Endothelial cell of umbilical vein (primary cell): ENCODE measurements at regions not wholly inside any gene's neighbourhood (a gene's known extent, or its start where the extent isn't known, plus 50 kb on each side); places are given as distances from the start of the nearest gene placed in this dataset.

ENCODE experiments used
- BruUV-seq: library from RNA; stranded (reverse); fragments of 400-500 nt; replicated peaks from 2 replicates; lab custom pipeline; 2021; lab: Mats Ljungman, UMichigan
- CTCF ChIA-PET: fragments of 300-600, 350-600 bp; sonication (Branson Sonifier 250); formaldehyde crosslinking; loops from one replicate; lab custom pipeline; 2021; ENCODE audit warnings: antibody characterized with exemption, inconsistent platforms; lab: Charles Lee
- POLR2A ChIA-PET: fragments of 300-600, 350-600 bp; sonication (Branson Sonifier 250); formaldehyde crosslinking; loops from one replicate; lab custom pipeline; 2021; ENCODE audit warnings: antibody characterized with exemption, inconsistent platforms; lab: Charles Lee
- DNase-seq: peaks from one replicate; pipeline ENCODE4 v3.0.0-alpha.2; 2011; ENCODE audit warnings: low read depth, low spot score
- FAIRE-seq: peaks from 2 replicates; lab custom pipeline; 2011; peaks lifted over from hg19 to GRCh38; lab: Jason Lieb, UNC
- H2AFZ ChIP-seq: 2 replicates; pipeline ENCODE4 v1.6.0; 2012; ENCODE audit warnings: low read depth, low read length, control low read depth, inconsistent platforms
- H3K27ac ChIP-seq: 2 replicates; pipeline ENCODE4 v1.5.1; 2011; ENCODE audit warnings: low read depth, mild to moderate bottlenecking, control low read depth, low read length, moderate library complexity; ENCODE audit not compliant: insufficient read depth
- H3K27me3 ChIP-seq, 2 experiments: 2 replicates each; pipeline versions ENCODE4 v1.6.0 to v1.6.1; 2011; ENCODE audit warnings: low read length in 2 of 2, mixed read lengths in 1 of 2; ENCODE audit not compliant: control insufficient read depth in 2 of 2, insufficient read depth in 2 of 2
- H3K36me3 ChIP-seq, 2 experiments: 2 replicates in 1 of 2; 3 replicates in 1 of 2; pipeline ENCODE4 v1.5.1; 2011; ENCODE audit warnings: low read length in 2 of 2, mild to moderate bottlenecking in 1 of 2, moderate library complexity in 1 of 2; ENCODE audit not compliant: control insufficient read depth in 2 of 2, insufficient read depth in 2 of 2; ENCODE audit errors: extremely low read depth in 1 of 2
- H3K4me1 ChIP-seq: 3 replicates; pipeline ENCODE4 v1.5.1; 2011; ENCODE audit warnings: mild to moderate bottlenecking, low read length; ENCODE audit not compliant: control insufficient read depth, insufficient read depth; ENCODE audit errors: extremely low read depth
- H3K4me2 ChIP-seq: 2 replicates; pipeline ENCODE4 v1.6.1; 2011; ENCODE audit warnings: low read length, control low read depth, mixed read lengths; ENCODE audit not compliant: insufficient read depth
- H3K4me3 ChIP-seq, 3 experiments: fragments of 200-600 bp in 1 of 3; sonication (generic), shearing (Covaris generic) in 1 of 3; replicated peaks in 1 of 3; 2 replicates each; pipeline ENCODE4 v1.5.1; 2011 to 2016; ENCODE audit warnings: control low read depth in 3 of 3, low read length in 3 of 3, mild to moderate bottlenecking in 2 of 3, inconsistent platforms in 1 of 3, low read depth in 1 of 3, moderate library complexity in 1 of 3; ENCODE audit not compliant: insufficient read depth in 1 of 3
- H3K79me2 ChIP-seq: 2 replicates; pipeline ENCODE4 v1.6.0; 2012; ENCODE audit warnings: low read length, inconsistent platforms; ENCODE audit not compliant: control insufficient read depth, insufficient read depth
- H3K9ac ChIP-seq: replicated peaks from 2 replicates; pipeline ENCODE3; 2011; ENCODE audit warnings: low read length, control low read depth; ENCODE audit not compliant: insufficient read depth; ENCODE audit errors: extremely low read depth
- H3K9me1 ChIP-seq: replicated peaks from 3 replicates; pipeline ENCODE4 v1.6.0; 2011; ENCODE audit warnings: mild to moderate bottlenecking, low read length; ENCODE audit not compliant: control insufficient read depth, insufficient read depth; ENCODE audit errors: extremely low read depth
- H3K9me3 ChIP-seq: replicated peaks from 2 replicates; pipeline ENCODE4 v1.5.1; 2012; ENCODE audit warnings: low read length, inconsistent platforms; ENCODE audit not compliant: control insufficient read depth, insufficient read depth
- H4K20me1 ChIP-seq: replicated peaks from 2 replicates; pipeline ENCODE3; 2011; ENCODE audit warnings: mild to moderate bottlenecking, low read length; ENCODE audit not compliant: control insufficient read depth, insufficient read depth; ENCODE audit errors: extremely low read depth
- EZH2 ChIP-seq: IDR thresholded peaks from 2 replicates; pipeline ENCODE4 v1.6.1; 2012; ENCODE audit warnings: borderline replicate concordance, low read depth, mild to moderate bottlenecking, moderate library complexity, low read length, inconsistent platforms; ENCODE audit not compliant: severe bottlenecking
- FOS ChIP-seq: IDR thresholded peaks from 2 replicates; pipeline ENCODE4 v1.6.1; 2011; ENCODE audit warnings: mild to moderate bottlenecking, low read length, moderate library complexity, borderline replicate concordance; ENCODE audit not compliant: insufficient read depth
- GATA2 ChIP-seq: IDR thresholded peaks from 2 replicates; pipeline ENCODE4 v1.7.0; 2011; ENCODE audit warnings: low read depth, mild to moderate bottlenecking, moderate library complexity, mixed read lengths, low read length; ENCODE audit not compliant: insufficient read length, insufficient read depth
- JUN ChIP-seq: IDR thresholded peaks from 2 replicates; pipeline ENCODE4 v1.6.1; 2011; ENCODE audit warnings: borderline replicate concordance, low read depth; ENCODE audit not compliant: insufficient read length, insufficient read depth
- MYC ChIP-seq: IDR thresholded peaks from one replicate; pipeline ENCODE4 v1.6.1; 2011; ENCODE audit warnings: mild to moderate bottlenecking, low read depth, low read length
- POLR2A ChIP-seq: IDR thresholded peaks from 2 replicates; pipeline ENCODE4 v1.6.1; 2012; ENCODE audit warnings: low read depth, mild to moderate bottlenecking, control low read depth, low read length
- POLR2AphosphoS5 ChIP-seq: IDR thresholded peaks from 2 replicates; pipeline ENCODE4 v1.6.1; 2012; ENCODE audit warnings: low read depth, mild to moderate bottlenecking, control low read depth, low read length, moderate library complexity; ENCODE audit not compliant: insufficient read depth
- dilution Hi-C: fragments of 300-500 bp; cut with MboI; formaldehyde crosslinking; loops from one replicate; pipeline ENCODE4 v1.15.0; 2019; ENCODE audit warnings: low sequenced_read_pairs; ENCODE audit not compliant: extremely low pct_ligation_motif_present
- intact Hi-C: fragments of 100-400 bp; cut with micrococcal nuclease; formaldehyde crosslinking; loops from one replicate; pipeline ENCODE4 v1.10.0; 2022
- TF ChIP-seq, protein P1 (sequence below): IDR thresholded peaks from 2 replicates; pipeline ENCODE4 v1.6.1; 2011; ENCODE audit not compliant: insufficient read depth, insufficient read length
- TF ChIP-seq, protein P2 (sequence below), 2 donors: IDR thresholded peaks; 1 replicate in 1 of 2; 2 replicates in 1 of 2; pipeline ENCODE4 v1.5.1; 2011; ENCODE audit warnings: low read length in 2 of 2, mild to moderate bottlenecking in 2 of 2, moderate library complexity in 2 of 2, control low read depth in 1 of 2, inconsistent platforms in 1 of 2, low read depth in 1 of 2; ENCODE audit not compliant: insufficient read depth in 1 of 2; ENCODE audit errors: extremely low read depth in 1 of 2

DNA sequence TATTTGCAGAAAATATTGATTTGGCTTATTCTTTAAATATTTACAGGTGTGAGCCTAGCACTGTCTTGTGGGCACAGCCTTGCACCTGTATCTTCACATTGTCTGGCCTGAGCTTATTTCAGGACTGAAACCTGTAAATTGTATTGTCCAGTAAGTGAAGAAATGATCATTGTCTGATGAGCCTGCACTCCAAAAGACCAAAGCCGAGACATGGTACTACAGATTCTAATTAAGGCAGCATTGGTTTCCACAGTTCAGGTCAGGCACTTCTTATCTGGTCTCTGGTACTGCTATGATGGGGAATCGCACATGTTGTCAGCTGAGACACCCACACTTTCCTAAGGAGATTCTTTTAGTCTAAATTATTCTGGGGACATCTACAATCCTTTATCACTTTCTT lies 479.0 kb downstream of the TDRD15 start:
- Histone ChIP-seq H4K20me1 (no peaks in the 10 kb centered on the region), H3K27ac (no peak overlapping the region), H3K79me2 (no peaks in the 10 kb centered on the region), H3K27me3 (no peaks in the 10 kb centered on the region), H2AFZ (no peak overlapping the region), H3K4me2 (no peak overlapping the region), H3K4me1 (no peaks in the 10 kb centered on the region), H3K4me3 (no peak overlapping the region), H3K9me1 (no peaks in the 10 kb centered on the region), H3K36me3 (no peaks in the 10 kb centered on the region), H3K9ac (no peak overlapping the region), H3K9me3 (peaks cover 3% of the 10 kb centered on the region)
- CTCF ChIA-PET: no interaction called here
- no peak for TF ChIP-seq POLR2AphosphoS5
- TF ChIP-seq, protein P1, sequence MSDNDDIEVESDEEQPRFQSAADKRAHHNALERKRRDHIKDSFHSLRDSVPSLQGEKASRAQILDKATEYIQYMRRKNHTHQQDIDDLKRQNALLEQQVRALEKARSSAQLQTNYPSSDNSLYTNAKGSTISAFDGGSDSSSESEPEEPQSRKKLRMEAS: no peak
- TF ChIP-seq EZH2: no peak
- TF ChIP-seq, protein P2, sequence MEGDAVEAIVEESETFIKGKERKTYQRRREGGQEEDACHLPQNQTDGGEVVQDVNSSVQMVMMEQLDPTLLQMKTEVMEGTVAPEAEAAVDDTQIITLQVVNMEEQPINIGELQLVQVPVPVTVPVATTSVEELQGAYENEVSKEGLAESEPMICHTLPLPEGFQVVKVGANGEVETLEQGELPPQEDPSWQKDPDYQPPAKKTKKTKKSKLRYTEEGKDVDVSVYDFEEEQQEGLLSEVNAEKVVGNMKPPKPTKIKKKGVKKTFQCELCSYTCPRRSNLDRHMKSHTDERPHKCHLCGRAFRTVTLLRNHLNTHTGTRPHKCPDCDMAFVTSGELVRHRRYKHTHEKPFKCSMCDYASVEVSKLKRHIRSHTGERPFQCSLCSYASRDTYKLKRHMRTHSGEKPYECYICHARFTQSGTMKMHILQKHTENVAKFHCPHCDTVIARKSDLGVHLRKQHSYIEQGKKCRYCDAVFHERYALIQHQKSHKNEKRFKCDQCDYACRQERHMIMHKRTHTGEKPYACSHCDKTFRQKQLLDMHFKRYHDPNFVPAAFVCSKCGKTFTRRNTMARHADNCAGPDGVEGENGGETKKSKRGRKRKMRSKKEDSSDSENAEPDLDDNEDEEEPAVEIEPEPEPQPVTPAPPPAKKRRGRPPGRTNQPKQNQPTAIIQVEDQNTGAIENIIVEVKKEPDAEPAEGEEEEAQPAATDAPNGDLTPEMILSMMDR (IDR thresholded peaks at IDR 0.05; ENCODE audit: extremely low read depth in 1 of 2, insufficient read depth in 1 of 2, low read depth in 1 of 2, low read length in 2 of 2): no peak
- no peak for TF ChIP-seq FOS
- TF ChIP-seq MYC: no peak
- TF ChIP-seq GATA2: no peak
- TF ChIP-seq JUN: no peak
- no peak for TF ChIP-seq POLR2A
- dilution Hi-C loops: no loop called here
- DNase-seq (no peak), FAIRE-seq (no peak)
- no TSS peak for BruUV-seq
- POLR2A ChIA-PET: no interaction called here
- intact Hi-C loops: no loop called here
